Esophagus squamous epithelium (tissue), 5 donors: ENCODE measurements at regions not wholly inside any gene's neighbourhood (a gene's known extent, or its start where the extent isn't known, plus 50 kb on each side); places are given as distances from the start of the nearest gene placed in this dataset.

ENCODE experiments used
- DNase-seq: peaks from one replicate; lab custom pipeline; 2025; lab: John Stamatoyannopoulos, UW
- H3K27ac ChIP-seq, 4 donors: fragments of 200-600 bp; sonication (generic); one replicate each; pipeline ENCODE4 v1.5.1; 2016 to 2019; ENCODE audit warnings: mild to moderate bottlenecking in 1 of 4
- H3K27me3 ChIP-seq, 4 donors: fragments of 200-600 bp; sonication (generic); 1 replicate in 3 of 4; 2 replicates in 1 of 4; pipeline versions ENCODE4 v1.5.1 to v1.6.0; 2017 to 2021; ENCODE audit warnings: antibody characterized with exemption in 1 of 4
- H3K36me3 ChIP-seq, 3 donors: fragments of 200-600 bp; sonication (generic); one replicate each; pipeline ENCODE4 v1.5.1; 2016 to 2019
- H3K4me1 ChIP-seq, 3 donors: fragments of 200-600 bp; sonication (generic); one replicate each; pipeline ENCODE4 v1.5.1; 2017 to 2019
- H3K4me3 ChIP-seq, 4 donors: fragments of 200-600 bp; sonication (generic); 1 replicate in 3 of 4; 2 replicates in 1 of 4; pipeline ENCODE4 v1.5.1; 2016 to 2019; ENCODE audit warnings: mild to moderate bottlenecking in 2 of 4, moderate library complexity in 1 of 4
- H3K9me3 ChIP-seq, 3 donors: fragments of 200-600 bp; sonication (generic); one replicate each; pipeline ENCODE4 v1.5.1; 2016 to 2019
- CTCF ChIP-seq, 6 experiments: fragments of 450-650 bp in 4 of 6; fragments of 200-600 bp in 2 of 6; sonication (generic) in 2 of 6; IDR thresholded peaks; one replicate each; pipeline ENCODE4 v1.5.1; 2016 to 2019; ENCODE audit warnings: antibody characterized with exemption in 6 of 6, mild to moderate bottlenecking in 4 of 6, moderate library complexity in 4 of 6
- POLR2A ChIP-seq, 4 donors: fragments of 450-650 bp; IDR thresholded peaks; one replicate each; pipeline ENCODE4 v1.6.1; 2017; ENCODE audit warnings: antibody characterized with exemption in 4 of 4, mild to moderate bottlenecking in 4 of 4, moderate library complexity in 3 of 4
- WGBS, 2 donors: methylation state at CpG; one replicate each; pipeline ENCODE4 v1.1.5; 2018; 5-methylcytosine and 5-hydroxymethylcytosine counted together
- intact Hi-C: fragments of 100-400 bp; cut with DNase I; formaldehyde crosslinking; loops from one replicate; pipeline ENCODE4 v1.15.0; 2022
- donor health status: DM: yes; HTN: yes; CAD: no.

- DNase-seq, result no peak
- no peak overlapping the region for H3K4me3 ChIP-seq
- TF ChIP-seq CTCF (IDR thresholded peaks at IDR 0.05) (no peak), POLR2A (IDR thresholded peaks at IDR 0.05) (no peak)
- no peaks in the 10 kb centered on the region for H3K27me3 ChIP-seq
- 26 to 28% methylated on average over 2 of the region's 2 CpGs for WGBS, 2 donors
- H3K4me1 ChIP-seq, result no peaks in the 10 kb centered on the region
- no peaks in the 10 kb centered on the region for H3K9me3 ChIP-seq
- H3K27ac ChIP-seq, result no peak overlapping the region
- intact Hi-C loops, result no loop called here
- H3K36me3 ChIP-seq, result no peaks in the 10 kb centered on the region
Measured at GRCh38 chr3:22585504-22585903, 617.6 kb upstream of the UBE2E2 start.

GRCh38 chr3:22585911-22586310 lies 617.2 kb upstream of the UBE2E2 start:
- no peak for TF ChIP-seq CTCF (IDR thresholded peaks at IDR 0.05)
- no peak for TF ChIP-seq POLR2A (IDR thresholded peaks at IDR 0.05)
- DNase-seq, result no peak
- H3K27ac ChIP-seq, result no peak overlapping the region
- no peaks in the 10 kb centered on the region for H3K27me3 ChIP-seq
- no peak overlapping the region for H3K4me3 ChIP-seq
- intact Hi-C loops, result no loop called here
- H3K9me3 ChIP-seq, result no peaks in the 10 kb centered on the region
- 75 to 84% methylated on average over 2 of the region's 2 CpGs for WGBS, 2 donors
- no peaks in the 10 kb centered on the region for H3K36me3 ChIP-seq
- no peaks in the 10 kb centered on the region for H3K4me1 ChIP-seq

- TF ChIP-seq POLR2A (IDR thresholded peaks at IDR 0.05), result no peak
- TF ChIP-seq CTCF (IDR thresholded peaks at IDR 0.05), result no peak
- Histone ChIP-seq H3K4me1 (no peaks in the 10 kb centered on the region), H3K4me3 (no peak overlapping the region), H3K27ac (no peak overlapping the region), H3K36me3 (no peaks in the 10 kb centered on the region), H3K9me3 (no peaks in the 10 kb centered on the region), H3K27me3 (no peaks in the 10 kb centered on the region)
- intact Hi-C loops, result no loop called here
- 46 to 50% methylated on average over 7 of the region's 7 CpGs for WGBS, 2 donors
- DNase-seq, result no peak
Measured at GRCh38 chr3:22587446-22587845, 615.7 kb upstream of the UBE2E2 start.

GRCh38 chr3:22593638-22594037 lies 609.5 kb upstream of the UBE2E2 start:
- Histone ChIP-seq H3K4me3 (no peak overlapping the region), H3K27ac (no peak overlapping the region), H3K27me3 (no peaks in the 10 kb centered on the region), H3K36me3 (no peaks in the 10 kb centered on the region), H3K4me1 (no peaks in the 10 kb centered on the region), H3K9me3 (no peaks in the 10 kb centered on the region)
- TF ChIP-seq CTCF (IDR thresholded peaks at IDR 0.05) (no peak), POLR2A (IDR thresholded peaks at IDR 0.05) (no peak)
- DNase-seq, result no peak
- WGBS, 2 donors, result 23 to 31% methylated on average over 3 of the region's 3 CpGs
- intact Hi-C loops, result no loop called here

GRCh38 chr3:22594990-22595389 lies 608.1 kb upstream of the UBE2E2 start:
- H3K9me3 ChIP-seq, result no peaks in the 10 kb centered on the region
- H3K36me3 ChIP-seq, result no peaks in the 10 kb centered on the region
- H3K27ac ChIP-seq, result no peak overlapping the region
- no peaks in the 10 kb centered on the region for H3K27me3 ChIP-seq
- DNase-seq, result no peak
- intact Hi-C loops, result no loop called here
- TF ChIP-seq POLR2A (IDR thresholded peaks at IDR 0.05), result no peak
- TF ChIP-seq CTCF (IDR thresholded peaks at IDR 0.05), result no peak
- no peak overlapping the region for H3K4me3 ChIP-seq
- H3K4me1 ChIP-seq, result no peaks in the 10 kb centered on the region
